ENCODE measurements at regions not wholly inside any gene's neighbourhood (a gene's known extent, or its start where the extent isn't known, plus 50 kb on each side); places are given as distances from the start of the nearest gene placed in this dataset.

DNA sequence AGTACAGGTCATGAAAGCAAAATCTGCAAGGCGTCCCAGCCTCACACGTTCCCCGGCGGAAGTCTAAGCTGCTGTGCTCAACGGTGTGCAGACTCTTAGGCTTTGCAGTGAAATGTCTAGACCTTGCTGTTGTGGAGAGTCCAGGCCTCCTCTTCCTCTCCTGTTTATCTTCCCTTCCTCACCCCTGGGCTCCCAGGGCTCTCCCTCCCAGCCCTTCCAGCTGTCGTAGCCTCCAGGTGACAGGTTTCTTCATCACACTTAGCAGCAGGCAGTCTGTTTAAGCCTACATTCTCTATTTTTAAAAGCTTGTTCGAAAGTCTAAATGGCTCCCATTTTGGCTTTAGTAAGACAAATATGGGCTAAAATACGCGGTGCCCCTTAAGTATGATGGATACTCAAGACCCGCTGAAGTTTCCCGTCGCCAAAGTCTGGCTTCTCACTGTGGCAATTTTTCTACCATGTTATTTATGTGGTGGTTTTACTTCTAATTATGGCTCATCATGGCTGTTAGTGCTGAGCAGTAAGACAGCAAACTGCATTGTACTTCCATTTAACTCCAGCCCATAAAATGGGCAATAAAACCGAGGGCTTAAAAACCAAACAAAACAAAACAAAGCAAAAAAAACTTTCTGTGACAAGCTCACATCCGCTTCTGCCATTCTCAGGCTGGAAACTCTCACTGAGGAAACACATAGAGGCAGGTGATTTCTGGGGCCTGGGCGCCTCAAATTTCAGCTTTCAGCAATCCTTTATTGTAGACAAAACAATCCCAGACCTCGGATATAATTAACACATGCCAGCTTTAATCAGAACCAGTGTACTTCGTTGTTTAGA lies 243.2 kb downstream of the SNX10 start:
- Histone ChIP-seq H3K27me3 (no peaks in the 10 kb centered on the region), H3K27ac (no peak overlapping the region), H3K4me3 (no peak overlapping the region), H3K9me3 (no peaks in the 10 kb centered on the region), H3K4me1 (no peaks in the 10 kb centered on the region), H3K36me3 (no peaks in the 10 kb centered on the region)
- TF ChIP-seq, protein P1, sequence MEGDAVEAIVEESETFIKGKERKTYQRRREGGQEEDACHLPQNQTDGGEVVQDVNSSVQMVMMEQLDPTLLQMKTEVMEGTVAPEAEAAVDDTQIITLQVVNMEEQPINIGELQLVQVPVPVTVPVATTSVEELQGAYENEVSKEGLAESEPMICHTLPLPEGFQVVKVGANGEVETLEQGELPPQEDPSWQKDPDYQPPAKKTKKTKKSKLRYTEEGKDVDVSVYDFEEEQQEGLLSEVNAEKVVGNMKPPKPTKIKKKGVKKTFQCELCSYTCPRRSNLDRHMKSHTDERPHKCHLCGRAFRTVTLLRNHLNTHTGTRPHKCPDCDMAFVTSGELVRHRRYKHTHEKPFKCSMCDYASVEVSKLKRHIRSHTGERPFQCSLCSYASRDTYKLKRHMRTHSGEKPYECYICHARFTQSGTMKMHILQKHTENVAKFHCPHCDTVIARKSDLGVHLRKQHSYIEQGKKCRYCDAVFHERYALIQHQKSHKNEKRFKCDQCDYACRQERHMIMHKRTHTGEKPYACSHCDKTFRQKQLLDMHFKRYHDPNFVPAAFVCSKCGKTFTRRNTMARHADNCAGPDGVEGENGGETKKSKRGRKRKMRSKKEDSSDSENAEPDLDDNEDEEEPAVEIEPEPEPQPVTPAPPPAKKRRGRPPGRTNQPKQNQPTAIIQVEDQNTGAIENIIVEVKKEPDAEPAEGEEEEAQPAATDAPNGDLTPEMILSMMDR (IDR thresholded peaks at IDR 0.05): no peak
- TF ChIP-seq POLR2A (IDR thresholded peaks at IDR 0.05): no peak
- no peak for DNase-seq

DNA sequence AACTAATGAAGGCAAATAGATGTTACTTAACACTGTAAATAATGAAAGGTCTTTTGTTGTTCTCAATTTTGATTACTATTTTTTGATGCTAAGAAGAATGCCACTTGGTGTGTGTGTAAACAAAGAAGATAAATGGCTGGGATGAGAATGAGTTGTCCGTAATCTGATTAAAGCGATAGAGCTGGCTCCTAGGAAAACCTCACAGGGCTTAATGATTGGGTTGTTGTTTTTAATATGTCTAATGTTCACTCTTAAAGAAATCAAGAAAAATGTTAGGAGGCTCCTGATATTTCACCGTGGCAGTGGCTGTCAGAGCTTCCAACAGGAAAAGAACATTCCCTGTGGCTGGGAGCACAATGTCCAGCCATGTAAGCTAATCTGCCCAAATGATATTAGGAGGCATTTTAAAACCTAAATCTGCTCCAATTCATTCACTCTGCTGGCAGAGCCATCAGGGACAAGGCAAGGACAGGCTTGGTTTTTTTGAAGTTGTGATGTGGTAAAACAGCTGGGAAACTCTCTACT lies 243.9 kb downstream of the SNX10 start:
- DNase-seq: no peak
- H3K27ac ChIP-seq: no peak overlapping the region

DNA sequence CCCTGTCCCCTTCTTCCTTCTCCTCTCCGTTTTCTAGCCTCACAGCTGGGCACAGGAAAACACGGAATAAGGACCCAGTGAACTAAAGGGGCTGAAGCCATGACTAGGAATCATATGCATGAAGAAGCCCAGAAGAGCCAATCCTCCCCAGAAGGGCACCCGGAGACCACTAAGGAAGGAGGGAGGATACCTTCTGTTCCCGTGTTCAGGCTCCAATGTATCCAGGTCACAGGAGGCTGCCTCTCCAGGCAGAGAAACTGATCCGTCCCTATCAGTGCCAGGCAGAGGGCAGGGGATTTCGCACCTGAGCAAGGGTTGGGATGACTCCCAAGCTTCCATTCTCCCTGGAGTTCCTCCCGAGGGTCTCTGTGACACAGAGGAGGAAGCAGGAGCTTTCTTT lies 246.6 kb downstream of the SNX10 start:
- H3K36me3 ChIP-seq: no peaks in the 10 kb centered on the region
- H3K4me1 ChIP-seq: no peaks in the 10 kb centered on the region
- no peak overlapping the region for H3K4me3 ChIP-seq
- DNase-seq: no peak
- no peaks in the 10 kb centered on the region for H3K27me3 ChIP-seq
- H3K9me3 ChIP-seq: no peaks in the 10 kb centered on the region
- no peak overlapping the region for H3K27ac ChIP-seq
- TF ChIP-seq, protein P1 (IDR thresholded peaks at IDR 0.05): no peak
- TF ChIP-seq POLR2A (IDR thresholded peaks at IDR 0.05): no peak

More for the DNA sequence above, 243.9 kb downstream of the SNX10 start:
- H3K9me3 ChIP-seq: no peaks in the 10 kb centered on the region
- TF ChIP-seq POLR2A (IDR thresholded peaks at IDR 0.05): no peak
- TF ChIP-seq, protein P1 (IDR thresholded peaks at IDR 0.05): no peak
- H3K36me3 ChIP-seq: no peaks in the 10 kb centered on the region
- no peaks in the 10 kb centered on the region for H3K4me1 ChIP-seq
- no peak overlapping the region for H3K4me3 ChIP-seq
- no peaks in the 10 kb centered on the region for H3K27me3 ChIP-seq

DNA sequence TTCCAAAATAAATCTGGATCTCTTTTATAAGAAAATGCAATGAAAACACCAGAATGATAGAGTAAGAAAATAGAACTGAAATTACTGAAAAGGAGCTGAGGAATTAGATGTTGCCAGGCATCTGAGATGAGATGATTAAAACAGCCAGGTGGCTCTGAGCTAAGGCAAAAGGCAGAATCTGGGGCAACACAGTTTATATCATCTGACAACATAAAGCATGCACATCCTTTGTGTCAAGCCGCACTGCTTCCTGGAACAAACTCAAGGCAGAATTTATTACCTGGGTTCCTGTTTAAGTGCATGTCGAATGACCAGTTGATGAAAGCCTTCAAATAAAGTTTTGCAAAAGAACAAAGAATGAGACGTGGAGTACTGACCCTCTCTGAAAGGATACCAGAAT lies 247.0 kb downstream of the SNX10 start:
- TF ChIP-seq, protein P1 (IDR thresholded peaks at IDR 0.05): no peak
- TF ChIP-seq POLR2A (IDR thresholded peaks at IDR 0.05): no peak

DNA sequence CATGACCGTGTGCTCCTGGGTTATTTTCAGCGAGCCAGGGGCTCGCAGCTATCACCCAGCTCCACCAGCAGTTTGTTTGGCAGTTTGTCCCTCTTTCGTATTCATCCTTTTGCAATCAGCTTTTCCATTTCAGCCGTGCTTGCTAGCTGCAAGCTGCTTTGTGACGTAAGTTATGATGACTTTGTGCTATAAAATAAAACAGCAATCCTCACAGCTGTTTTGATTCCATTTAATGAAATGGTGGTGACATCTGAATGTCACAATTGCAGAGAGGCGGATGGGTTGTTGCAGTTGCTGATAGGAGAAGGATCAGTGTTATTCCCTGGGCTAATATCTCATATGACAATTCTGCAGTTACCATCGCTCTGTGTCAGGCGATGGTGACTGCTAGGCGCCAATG lies 251.7 kb downstream of the SNX10 start:
- no peaks in the 10 kb centered on the region for H3K9me3 ChIP-seq
- no peaks in the 10 kb centered on the region for H3K4me1 ChIP-seq
- H3K27me3 ChIP-seq: no peaks in the 10 kb centered on the region
- no peak overlapping the region for H3K4me3 ChIP-seq
- H3K27ac ChIP-seq: no peak overlapping the region
- no peak for TF ChIP-seq POLR2A (IDR thresholded peaks at IDR 0.05)
- TF ChIP-seq, protein P1 (IDR thresholded peaks at IDR 0.05): no peak
- no peaks in the 10 kb centered on the region for H3K36me3 ChIP-seq
- DNase-seq: no peak

More for the DNA sequence above, 247.0 kb downstream of the SNX10 start:
- Histone ChIP-seq H3K36me3 (no peaks in the 10 kb centered on the region), H3K4me3 (no peak overlapping the region), H3K4me1 (no peaks in the 10 kb centered on the region), H3K27ac (no peak overlapping the region), H3K27me3 (no peaks in the 10 kb centered on the region), H3K9me3 (no peaks in the 10 kb centered on the region)
- no peak for DNase-seq

Data from Peyer's patch (tissue), 4 donors.